ENCODE measurements at regions not wholly inside any gene's neighbourhood (a gene's known extent, or its start where the extent isn't known, plus 50 kb on each side); places are given as distances from the start of the nearest gene placed in this dataset.

- TF ChIP-seq, protein P1, sequence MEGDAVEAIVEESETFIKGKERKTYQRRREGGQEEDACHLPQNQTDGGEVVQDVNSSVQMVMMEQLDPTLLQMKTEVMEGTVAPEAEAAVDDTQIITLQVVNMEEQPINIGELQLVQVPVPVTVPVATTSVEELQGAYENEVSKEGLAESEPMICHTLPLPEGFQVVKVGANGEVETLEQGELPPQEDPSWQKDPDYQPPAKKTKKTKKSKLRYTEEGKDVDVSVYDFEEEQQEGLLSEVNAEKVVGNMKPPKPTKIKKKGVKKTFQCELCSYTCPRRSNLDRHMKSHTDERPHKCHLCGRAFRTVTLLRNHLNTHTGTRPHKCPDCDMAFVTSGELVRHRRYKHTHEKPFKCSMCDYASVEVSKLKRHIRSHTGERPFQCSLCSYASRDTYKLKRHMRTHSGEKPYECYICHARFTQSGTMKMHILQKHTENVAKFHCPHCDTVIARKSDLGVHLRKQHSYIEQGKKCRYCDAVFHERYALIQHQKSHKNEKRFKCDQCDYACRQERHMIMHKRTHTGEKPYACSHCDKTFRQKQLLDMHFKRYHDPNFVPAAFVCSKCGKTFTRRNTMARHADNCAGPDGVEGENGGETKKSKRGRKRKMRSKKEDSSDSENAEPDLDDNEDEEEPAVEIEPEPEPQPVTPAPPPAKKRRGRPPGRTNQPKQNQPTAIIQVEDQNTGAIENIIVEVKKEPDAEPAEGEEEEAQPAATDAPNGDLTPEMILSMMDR (conservative IDR thresholded peaks at IDR 0.05; ENCODE audit: low read depth in 2 of 2): no peak
- TF ChIP-seq POLR2AphosphoS5 (IDR thresholded peaks at IDR 0.05; ENCODE audit: low read depth): no peak
- TF ChIP-seq, protein P2, sequence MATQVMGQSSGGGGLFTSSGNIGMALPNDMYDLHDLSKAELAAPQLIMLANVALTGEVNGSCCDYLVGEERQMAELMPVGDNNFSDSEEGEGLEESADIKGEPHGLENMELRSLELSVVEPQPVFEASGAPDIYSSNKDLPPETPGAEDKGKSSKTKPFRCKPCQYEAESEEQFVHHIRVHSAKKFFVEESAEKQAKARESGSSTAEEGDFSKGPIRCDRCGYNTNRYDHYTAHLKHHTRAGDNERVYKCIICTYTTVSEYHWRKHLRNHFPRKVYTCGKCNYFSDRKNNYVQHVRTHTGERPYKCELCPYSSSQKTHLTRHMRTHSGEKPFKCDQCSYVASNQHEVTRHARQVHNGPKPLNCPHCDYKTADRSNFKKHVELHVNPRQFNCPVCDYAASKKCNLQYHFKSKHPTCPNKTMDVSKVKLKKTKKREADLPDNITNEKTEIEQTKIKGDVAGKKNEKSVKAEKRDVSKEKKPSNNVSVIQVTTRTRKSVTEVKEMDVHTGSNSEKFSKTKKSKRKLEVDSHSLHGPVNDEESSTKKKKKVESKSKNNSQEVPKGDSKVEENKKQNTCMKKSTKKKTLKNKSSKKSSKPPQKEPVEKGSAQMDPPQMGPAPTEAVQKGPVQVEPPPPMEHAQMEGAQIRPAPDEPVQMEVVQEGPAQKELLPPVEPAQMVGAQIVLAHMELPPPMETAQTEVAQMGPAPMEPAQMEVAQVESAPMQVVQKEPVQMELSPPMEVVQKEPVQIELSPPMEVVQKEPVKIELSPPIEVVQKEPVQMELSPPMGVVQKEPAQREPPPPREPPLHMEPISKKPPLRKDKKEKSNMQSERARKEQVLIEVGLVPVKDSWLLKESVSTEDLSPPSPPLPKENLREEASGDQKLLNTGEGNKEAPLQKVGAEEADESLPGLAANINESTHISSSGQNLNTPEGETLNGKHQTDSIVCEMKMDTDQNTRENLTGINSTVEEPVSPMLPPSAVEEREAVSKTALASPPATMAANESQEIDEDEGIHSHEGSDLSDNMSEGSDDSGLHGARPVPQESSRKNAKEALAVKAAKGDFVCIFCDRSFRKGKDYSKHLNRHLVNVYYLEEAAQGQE (IDR thresholded peaks at IDR 0.05; ENCODE audit: unreplicated experiment): no peak
- TF ChIP-seq EZH2 (IDR thresholded peaks at IDR 0.05; ENCODE audit: low read depth, unreplicated experiment): no peak
- TF ChIP-seq EZH2phosphoT487 (IDR thresholded peaks at IDR 0.05; ENCODE audit: unreplicated experiment): no peak
- no peak for TF ChIP-seq ETS1 (IDR thresholded peaks at IDR 0.05)
- no peak for TF ChIP-seq ZNF331 (CRISPR knock-in tag; IDR thresholded peaks at IDR 0.05; ENCODE audit: low read depth)
- TF ChIP-seq, protein P3, sequence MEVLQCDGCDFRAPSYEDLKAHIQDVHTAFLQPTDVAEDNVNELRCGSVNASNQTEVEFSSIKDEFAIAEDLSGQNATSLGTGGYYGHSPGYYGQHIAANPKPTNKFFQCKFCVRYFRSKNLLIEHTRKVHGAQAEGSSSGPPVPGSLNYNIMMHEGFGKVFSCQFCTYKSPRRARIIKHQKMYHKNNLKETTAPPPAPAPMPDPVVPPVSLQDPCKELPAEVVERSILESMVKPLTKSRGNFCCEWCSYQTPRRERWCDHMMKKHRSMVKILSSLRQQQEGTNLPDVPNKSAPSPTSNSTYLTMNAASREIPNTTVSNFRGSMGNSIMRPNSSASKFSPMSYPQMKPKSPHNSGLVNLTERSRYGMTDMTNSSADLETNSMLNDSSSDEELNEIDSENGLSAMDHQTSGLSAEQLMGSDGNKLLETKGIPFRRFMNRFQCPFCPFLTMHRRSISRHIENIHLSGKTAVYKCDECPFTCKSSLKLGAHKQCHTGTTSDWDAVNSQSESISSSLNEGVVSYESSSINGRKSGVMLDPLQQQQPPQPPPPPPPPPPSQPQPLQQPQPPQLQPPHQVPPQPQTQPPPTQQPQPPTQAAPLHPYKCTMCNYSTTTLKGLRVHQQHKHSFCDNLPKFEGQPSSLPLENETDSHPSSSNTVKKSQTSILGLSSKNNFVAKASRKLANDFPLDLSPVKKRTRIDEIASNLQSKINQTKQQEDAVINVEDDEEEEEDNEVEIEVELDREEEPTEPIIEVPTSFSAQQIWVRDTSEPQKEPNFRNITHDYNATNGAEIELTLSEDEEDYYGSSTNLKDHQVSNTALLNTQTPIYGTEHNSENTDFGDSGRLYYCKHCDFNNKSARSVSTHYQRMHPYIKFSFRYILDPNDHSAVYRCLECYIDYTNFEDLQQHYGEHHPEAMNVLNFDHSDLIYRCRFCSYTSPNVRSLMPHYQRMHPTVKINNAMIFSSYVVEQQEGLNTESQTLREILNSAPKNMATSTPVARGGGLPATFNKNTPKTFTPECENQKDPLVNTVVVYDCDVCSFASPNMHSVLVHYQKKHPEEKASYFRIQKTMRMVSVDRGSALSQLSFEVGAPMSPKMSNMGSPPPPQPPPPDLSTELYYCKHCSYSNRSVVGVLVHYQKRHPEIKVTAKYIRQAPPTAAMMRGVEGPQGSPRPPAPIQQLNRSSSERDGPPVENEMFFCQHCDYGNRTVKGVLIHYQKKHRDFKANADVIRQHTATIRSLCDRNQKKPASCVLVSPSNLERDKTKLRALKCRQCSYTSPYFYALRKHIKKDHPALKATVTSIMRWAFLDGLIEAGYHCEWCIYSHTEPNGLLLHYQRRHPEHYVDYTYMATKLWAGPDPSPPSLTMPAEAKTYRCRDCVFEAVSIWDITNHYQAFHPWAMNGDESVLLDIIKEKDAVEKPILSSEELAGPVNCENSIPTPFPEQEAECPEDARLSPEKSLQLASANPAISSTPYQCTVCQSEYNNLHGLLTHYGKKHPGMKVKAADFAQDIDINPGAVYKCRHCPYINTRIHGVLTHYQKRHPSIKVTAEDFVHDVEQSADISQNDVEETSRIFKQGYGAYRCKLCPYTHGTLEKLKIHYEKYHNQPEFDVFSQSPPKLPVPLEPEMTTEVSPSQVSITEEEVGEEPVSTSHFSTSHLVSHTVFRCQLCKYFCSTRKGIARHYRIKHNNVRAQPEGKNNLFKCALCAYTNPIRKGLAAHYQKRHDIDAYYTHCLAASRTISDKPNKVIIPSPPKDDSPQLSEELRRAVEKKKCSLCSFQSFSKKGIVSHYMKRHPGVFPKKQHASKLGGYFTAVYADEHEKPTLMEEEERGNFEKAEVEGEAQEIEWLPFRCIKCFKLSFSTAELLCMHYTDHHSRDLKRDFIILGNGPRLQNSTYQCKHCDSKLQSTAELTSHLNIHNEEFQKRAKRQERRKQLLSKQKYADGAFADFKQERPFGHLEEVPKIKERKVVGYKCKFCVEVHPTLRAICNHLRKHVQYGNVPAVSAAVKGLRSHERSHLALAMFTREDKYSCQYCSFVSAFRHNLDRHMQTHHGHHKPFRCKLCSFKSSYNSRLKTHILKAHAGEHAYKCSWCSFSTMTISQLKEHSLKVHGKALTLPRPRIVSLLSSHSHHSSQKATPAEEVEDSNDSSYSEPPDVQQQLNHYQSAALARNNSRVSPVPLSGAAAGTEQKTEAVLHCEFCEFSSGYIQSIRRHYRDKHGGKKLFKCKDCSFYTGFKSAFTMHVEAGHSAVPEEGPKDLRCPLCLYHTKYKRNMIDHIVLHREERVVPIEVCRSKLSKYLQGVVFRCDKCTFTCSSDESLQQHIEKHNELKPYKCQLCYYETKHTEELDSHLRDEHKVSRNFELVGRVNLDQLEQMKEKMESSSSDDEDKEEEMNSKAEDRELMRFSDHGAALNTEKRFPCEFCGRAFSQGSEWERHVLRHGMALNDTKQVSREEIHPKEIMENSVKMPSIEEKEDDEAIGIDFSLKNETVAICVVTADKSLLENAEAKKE (CRISPR knock-in tag; IDR thresholded peaks at IDR 0.05): no peak
These were observed 494.2 kb upstream of the AGTR1 start for GRCh38 chr3:148203297-148204010.

Measured in GM23338 (cell line).